ENCODE measurements at regions not wholly inside any gene's neighbourhood (a gene's known extent, or its start where the extent isn't known, plus 50 kb on each side); places are given as distances from the start of the nearest gene placed in this dataset.

DNA sequence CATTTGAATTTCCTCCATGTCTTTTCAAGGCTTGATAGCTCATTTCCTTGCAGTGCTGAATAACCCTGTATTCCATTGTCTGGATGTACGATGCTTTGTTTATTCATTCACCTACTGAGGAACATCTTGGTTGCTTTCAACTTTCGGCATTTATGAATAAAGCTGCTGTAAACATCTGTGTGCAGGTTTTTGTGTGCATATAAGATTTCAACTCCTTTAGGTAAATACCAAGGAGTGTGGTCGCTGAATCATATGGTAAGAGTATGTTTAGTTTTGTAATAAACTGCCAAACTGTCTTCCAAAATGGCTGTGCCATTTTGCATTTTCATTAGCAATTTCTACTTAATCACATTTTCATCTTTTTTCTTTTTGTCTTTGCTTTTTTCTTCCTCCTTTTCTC is 327.7 kb upstream of the TBX3 start:
- TF ChIP-seq, protein P1, sequence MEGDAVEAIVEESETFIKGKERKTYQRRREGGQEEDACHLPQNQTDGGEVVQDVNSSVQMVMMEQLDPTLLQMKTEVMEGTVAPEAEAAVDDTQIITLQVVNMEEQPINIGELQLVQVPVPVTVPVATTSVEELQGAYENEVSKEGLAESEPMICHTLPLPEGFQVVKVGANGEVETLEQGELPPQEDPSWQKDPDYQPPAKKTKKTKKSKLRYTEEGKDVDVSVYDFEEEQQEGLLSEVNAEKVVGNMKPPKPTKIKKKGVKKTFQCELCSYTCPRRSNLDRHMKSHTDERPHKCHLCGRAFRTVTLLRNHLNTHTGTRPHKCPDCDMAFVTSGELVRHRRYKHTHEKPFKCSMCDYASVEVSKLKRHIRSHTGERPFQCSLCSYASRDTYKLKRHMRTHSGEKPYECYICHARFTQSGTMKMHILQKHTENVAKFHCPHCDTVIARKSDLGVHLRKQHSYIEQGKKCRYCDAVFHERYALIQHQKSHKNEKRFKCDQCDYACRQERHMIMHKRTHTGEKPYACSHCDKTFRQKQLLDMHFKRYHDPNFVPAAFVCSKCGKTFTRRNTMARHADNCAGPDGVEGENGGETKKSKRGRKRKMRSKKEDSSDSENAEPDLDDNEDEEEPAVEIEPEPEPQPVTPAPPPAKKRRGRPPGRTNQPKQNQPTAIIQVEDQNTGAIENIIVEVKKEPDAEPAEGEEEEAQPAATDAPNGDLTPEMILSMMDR (IDR thresholded peaks at IDR 0.05; ENCODE audit: control insufficient read depth, extremely low read depth, insufficient read depth) = no peak
- no peak overlapping the region for H3K4me3 ChIP-seq (ENCODE audit: low read depth, low read length)
- no peak for DNase-seq (ENCODE audit: low read depth)

DNA sequence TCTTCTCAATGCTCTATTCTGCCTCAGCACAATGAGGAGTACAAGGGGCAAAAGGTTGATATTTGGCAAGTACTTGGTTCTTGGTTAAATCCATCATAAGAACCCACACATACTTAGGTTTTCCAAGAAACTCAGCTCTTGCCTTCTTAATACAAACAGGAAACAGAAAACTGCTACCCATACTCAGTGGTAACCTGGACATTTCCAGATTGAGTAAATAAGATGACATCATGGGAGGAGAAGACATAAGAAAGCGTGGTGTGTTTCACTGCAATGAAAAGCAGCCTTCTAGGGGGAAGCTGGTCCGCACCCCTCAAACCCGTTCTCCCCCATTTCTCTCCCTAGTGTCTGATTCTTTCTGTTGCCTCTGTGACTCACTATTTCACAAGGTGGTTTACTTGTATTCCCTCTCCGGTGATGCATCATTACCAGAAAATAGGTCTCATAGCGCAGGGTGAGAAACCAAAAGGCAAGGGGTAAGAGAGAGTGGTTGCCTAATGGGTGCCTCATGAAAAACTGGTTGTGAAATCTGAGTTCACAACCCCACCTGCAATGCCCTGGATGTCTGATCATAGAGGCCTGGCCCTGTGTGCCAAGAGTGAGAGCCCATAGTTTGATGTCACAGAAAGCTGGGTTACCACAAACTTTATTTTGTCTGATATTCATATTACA is 326.5 kb upstream of the TBX3 start:
- TF ChIP-seq, protein P1 (IDR thresholded peaks at IDR 0.05; ENCODE audit: control insufficient read depth, extremely low read depth, insufficient read depth) = no peak

DNA sequence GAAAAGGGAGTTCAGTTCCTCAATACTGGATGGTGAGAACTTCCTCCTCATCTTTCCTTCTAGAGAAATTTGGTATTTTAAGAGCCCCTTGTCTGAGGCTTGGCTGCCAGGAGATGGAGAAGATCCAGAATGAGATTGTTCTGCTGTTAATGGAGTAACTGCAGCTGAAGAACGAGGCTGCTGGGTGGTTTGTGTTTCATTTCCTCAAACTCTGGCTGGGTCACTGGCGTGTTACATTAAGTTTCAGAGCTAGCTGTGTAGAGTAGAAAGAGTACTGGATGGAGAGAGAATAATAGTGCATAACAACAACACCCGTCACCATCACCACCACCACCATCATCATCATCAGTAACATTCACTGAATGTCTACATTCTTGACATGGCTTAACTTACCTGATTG is 325.0 kb upstream of the TBX3 start:
- TF ChIP-seq, protein P1 (IDR thresholded peaks at IDR 0.05; ENCODE audit: control insufficient read depth, extremely low read depth, insufficient read depth) = no peak
- no peak overlapping the region for H3K4me3 ChIP-seq (ENCODE audit: low read depth, low read length)
- DNase-seq (ENCODE audit: low read depth) = no peak

More for the DNA sequence above, 326.5 kb upstream of the TBX3 start:
- no peak overlapping the region for H3K4me3 ChIP-seq (ENCODE audit: low read depth, low read length)
- no peak for DNase-seq (ENCODE audit: low read depth)

DNA sequence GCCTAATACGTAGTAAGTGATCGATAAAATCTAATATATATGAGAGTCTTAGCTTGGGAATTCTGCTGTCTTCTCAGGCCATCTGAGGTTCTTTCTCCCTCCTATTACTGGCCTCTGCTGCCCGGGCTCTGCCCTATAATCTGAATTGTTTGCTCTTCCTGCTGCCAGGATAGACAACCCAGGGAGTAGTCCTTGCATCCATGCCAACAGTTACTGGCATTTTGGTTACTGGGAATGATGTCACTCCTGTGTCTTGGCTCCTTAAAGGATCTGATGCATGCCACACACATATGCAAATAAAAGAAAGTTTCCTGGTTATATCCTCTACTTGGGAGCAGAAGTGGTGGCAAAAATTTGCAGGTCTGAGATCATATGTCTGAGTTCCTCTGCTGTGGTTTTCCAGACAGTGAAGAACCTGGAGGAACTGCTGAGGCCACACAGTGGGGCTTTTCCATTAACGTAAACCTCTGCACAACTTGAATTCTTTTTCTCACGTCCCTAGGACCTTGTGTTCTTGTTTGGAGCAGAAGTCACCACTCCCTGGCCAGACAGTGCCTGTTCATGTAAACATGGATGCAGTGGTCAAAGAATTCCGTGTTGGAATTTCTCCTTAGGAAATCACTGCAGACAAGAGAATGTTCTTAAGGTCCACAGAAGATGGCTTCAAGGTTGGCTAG is 320.6 kb upstream of the TBX3 start:
- no peak overlapping the region for H3K4me3 ChIP-seq (ENCODE audit: low read depth, low read length)
- peak; percentile 100 for DNase-seq (ENCODE audit: low read depth)
- TF ChIP-seq, protein P1 (IDR thresholded peaks at IDR 0.05; ENCODE audit: control insufficient read depth, extremely low read depth, insufficient read depth) = no peak

DNA sequence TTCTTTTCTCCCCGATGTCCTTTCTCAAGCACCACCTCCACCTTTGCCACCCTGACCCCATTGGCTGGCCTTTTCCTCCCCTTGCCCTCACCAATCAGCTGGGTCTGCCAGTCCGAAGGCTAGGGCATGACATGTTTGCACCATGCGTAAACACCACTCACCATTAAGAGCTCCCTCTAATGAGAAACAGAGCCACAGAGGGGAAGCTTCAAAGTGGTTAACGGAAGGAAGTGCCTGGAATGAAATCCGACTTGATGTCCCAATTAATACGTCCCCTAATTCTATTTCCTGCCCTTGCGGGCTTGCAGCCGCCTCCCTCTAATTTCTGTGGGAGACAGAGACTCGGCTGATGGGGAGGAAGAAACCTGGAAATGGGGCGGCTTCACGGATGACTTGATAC is 318.5 kb upstream of the TBX3 start:
- no peak for DNase-seq (ENCODE audit: low read depth)
- TF ChIP-seq, protein P1 (IDR thresholded peaks at IDR 0.05; ENCODE audit: control insufficient read depth, extremely low read depth, insufficient read depth) = no peak
- no peak overlapping the region for H3K4me3 ChIP-seq (ENCODE audit: low read depth, low read length)

DNA sequence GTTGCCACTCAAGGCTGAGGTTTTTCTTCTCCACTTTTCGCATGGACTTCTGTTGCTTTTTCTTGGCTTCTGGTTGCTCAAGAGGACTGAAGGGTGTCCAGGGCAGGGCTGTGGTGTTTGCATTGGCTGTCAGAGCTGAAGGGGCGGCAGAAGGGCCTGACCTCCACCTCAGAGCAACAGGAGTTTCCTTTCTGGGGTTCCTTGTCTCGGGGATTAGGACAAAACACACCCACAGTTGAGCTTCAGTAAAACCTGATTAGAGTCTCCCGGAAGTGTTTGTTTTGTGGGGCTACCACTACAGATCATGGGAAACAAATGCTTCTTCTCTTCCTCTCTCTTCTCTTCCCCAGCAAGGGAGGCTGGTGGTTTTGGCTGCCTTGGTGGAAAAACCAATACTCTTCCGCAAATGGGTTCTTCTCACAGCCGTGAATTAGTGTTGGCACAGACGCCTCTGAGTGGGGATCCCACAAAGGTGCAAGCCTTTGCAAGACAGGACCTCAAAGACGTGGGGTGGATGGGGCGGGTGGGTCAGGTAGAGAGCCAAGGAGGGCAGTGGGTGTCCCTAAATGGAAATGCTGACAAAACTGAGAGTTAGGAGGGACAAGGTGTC is 317.7 kb upstream of the TBX3 start:
- TF ChIP-seq, protein P1 (IDR thresholded peaks at IDR 0.05; ENCODE audit: control insufficient read depth, extremely low read depth, insufficient read depth) = no peak

More for the DNA sequence above, 317.7 kb upstream of the TBX3 start:
- H3K4me3 ChIP-seq (ENCODE audit: low read depth, low read length) = no peak overlapping the region
- no peak for DNase-seq (ENCODE audit: low read depth)
